HK-2 (cell line): ENCODE measurements at regions not wholly inside any gene's neighbourhood (a gene's known extent, or its start where the extent isn't known, plus 50 kb on each side); places are given as distances from the start of the nearest gene placed in this dataset.
"Not testable (repeated sequence)": the region's sequence is repeated elsewhere in the genome, so short reads cannot be mapped to it uniquely, and the experiment has no call there.

Source experiments
- DNase-seq: peaks from one replicate; pipeline ENCODE4 v3.0.0-alpha.2; 2018; ENCODE audit not compliant: unreplicated experiment

DNA sequence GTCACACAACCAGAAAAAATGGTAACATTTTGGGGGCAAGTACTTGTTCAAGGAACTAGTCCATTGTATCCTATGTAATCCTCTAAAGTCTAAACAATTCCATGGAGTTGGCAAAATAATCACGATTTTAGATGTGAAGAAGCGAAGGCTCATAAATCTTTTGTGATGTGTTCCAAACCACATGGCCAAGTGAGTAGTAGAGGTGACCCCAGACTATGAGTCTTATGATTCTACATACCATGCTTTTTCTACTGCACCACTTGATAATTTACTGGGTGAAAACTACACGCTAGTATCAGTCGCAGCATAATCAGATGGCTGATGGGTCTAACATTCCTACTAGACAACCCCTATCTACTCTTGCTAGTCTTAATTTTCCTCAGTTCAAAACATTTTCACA lies 371.4 kb downstream of the OSR1 start:
- DNase-seq, result no peak

DNA sequence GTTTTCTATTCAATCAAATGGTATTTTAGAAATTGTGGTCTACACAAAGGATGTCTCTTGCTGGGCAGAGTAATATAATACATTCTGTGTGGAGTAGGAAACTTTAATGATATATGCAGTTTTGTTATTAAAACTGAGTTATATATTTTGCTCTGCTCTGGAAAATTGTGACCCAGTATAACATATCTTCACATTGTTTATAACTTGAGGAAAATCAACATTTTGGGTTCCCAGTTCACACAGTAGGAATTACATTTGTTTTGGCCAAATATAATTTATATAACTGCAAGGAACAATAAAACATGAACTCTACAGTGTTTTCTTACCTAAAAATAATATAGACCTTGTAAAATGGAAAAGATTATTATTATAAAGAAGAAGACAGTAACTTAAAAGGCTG lies 372.4 kb downstream of the OSR1 start:
- no peak for DNase-seq

DNA sequence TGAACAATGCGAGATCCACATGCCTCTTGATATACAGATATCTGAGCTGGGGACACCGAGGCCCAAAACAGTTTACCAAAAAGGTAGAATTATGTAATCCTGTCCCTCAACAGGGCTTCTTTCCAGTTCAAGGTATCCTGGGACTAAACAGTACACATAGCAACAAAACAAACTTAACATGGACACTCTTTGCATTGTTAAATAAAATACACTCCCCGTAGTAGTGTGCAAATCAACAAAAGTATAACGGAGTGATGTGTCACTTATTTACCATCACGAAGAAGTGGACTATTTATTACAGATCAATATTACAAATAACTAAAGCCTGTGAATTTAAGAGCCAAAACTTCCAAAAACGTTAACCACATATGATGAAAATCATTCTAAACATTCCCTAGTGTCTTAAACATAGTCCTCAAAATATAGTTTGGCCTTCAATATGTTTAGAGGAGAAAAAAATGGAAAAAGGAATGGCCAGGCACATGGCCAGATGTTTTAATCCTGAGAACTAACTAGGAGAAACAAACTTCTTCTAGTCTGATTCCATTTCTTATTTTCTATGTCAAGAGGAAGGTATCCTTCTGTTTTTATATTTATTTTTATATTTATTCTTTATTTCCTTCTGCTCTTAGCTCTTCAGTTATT lies 377.5 kb downstream of the OSR1 start:
- DNase-seq, result no peak

DNA sequence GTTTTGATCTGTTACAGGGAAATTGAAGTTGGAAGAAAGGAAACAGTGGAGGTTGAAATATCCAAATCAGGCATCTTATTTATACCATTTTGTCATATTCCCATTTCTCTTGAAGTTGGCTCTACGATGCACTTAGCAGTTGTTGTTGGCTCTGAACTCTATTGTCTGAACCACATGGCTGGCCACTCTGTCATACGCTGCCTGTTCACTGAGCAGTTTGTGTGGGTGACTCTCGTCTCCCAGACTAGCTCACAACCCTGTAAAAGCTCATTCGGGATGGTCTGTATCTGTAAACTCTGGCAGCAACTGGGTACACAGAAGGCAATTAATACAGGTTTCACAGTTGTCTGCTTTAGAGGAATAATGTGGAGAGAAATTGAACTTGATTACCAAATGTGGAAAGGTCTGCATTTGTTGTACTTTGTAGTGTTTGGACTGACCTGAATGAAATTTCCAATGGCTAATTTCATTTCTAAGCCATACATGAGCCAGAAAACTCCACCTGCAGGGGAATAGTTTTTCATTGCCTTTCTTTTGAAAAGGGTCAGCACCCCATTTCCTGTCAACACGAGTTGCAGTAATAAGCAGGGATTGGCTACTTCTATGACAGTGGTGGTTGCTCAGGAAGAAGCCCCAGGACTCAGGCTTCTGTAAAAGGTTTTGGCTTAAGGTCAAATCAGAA lies 378.2 kb downstream of the OSR1 start:
- DNase-seq, result no peak

DNA sequence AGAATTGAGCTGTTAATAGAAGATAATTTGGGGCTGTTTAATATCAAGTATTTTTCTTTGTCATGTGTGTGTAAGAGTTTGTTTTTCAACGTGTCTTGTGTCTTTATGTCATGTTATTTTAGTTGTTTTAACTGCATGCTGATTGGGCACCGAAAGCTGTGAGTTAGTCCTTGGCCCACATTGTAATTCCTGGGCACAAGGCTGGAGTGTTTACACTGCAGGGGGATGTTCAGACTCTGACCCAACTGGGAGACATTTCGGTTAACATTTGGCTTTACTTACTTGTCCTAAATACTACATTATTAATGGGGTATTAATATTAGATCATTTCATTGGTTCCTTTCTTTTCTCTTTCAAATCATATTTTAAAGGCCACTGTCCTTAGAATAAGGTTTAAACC lies 381.0 kb downstream of the OSR1 start:
- DNase-seq, result no peak

DNA sequence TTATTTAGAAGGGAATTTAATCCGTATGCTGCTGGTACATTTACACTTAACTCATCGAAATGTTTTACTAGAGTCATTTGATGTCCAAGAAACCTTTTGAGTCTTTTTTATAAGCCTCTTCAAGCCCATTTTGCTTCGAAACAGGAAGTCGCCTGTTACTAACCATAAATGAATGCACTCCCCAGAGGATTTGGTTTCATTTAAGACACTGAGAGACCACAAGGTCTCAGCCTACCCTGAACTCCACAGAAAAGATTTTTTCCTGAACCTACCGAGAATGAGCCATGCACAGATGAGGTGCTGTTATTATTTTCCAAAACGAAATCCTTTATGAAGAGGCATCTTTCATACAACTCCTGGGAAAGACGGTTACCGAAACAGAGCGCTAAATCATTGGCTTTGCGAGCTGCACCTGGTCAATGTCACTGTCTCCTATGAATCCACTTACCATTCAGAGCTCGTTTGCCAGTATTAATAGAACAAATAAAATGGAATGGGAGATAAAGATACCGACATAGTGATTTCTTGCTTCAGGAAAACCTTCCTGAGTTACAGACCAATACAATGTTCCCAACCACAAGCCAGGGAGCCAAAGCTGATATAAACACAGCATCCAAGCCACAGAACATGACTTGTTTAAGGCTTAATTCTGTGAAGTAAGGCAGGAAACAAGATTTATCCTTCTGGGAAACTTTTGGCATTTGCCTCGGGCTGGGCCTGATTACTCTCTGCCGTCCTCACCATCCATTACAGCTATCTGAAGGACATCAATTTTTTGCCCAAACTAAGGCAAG lies 382.1 kb downstream of the OSR1 start:
- no peak for DNase-seq

DNA sequence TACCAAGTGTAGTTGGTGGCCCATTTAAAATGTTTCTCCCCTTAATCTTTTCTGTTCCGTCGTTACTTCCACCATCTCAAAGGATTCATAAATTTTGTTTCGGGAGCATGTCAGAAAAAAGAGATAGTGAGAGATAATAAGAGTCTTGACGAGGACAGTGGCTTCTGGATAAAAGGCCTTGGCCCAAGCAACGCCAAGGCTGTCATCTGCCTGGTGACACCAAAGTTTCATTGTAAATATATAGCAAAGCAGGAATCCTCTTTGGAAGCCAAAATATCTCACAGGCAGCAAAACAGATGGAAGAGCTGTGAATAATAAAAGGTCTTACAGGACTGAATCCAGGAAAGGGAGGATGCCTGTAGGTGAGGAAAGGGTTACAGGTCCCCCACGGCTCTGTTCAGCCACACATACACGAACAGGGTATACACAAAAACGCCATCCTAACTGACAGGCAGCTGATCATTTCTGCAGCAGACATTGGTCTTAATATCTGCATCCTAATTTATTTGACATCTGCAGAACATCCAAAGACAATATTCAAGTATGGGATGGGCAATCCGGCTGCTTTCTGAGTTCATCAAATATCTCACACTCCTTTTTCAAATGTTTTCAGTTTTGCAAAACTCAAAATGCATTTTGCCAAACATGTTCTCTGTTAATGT lies 382.8 kb downstream of the OSR1 start:
- DNase-seq, result no peak

DNA sequence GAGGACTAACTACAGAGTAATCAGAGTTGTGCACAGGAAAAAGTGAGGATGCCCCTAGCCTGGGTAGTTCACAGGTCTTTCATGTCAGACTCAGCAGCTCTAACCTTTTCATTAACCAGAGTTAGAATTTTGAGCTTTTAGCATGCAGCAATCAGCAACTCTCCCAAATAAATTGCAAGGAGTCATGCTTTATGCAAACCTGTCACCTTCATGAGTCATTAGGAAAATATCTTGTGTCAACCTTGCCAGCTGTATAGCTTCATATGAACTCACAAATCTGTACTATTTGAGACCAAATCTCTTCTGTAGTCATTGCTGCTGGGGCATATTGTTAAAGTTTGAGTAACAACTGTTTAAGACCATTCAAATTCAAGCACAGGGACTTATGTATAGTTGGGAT lies 382.3 kb upstream of the NT5C1B start:
- DNase-seq, result no peak

DNA sequence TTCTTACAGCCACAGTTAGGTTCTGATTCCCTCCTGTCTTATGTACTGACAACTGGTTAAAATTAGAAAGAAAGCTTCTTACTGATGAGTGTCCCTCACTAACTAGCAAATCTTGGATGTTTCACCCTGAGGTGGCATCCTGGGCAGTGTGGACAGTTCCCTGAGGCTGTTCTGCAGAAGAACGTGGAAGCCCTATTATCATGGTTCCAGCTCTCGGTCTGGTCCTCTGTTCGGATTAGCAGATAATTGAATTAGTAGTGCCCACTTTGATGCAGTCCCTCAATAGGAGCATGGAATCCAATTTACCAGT lies 381.7 kb upstream of the NT5C1B start:
- no peak for DNase-seq

DNA sequence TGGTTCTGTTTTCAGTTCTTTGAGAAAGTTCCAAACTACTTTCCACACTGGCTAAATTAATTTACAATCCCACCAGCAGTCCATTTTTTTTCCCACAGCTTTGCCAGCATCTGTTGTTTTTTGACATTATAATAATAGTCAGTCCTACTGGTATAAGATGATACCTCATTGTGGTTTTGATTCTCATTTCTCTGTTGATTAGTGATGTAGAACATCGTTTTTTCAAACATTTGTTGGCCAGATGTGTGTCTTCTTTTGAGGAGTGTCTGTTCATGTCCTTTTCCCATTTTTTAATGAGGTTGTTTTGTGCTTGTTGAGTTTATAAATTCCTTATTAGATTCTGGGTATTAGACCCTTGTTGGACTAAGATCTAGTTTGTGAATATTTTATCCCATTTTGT lies 376.8 kb upstream of the NT5C1B start:
- no peak for DNase-seq

DNA sequence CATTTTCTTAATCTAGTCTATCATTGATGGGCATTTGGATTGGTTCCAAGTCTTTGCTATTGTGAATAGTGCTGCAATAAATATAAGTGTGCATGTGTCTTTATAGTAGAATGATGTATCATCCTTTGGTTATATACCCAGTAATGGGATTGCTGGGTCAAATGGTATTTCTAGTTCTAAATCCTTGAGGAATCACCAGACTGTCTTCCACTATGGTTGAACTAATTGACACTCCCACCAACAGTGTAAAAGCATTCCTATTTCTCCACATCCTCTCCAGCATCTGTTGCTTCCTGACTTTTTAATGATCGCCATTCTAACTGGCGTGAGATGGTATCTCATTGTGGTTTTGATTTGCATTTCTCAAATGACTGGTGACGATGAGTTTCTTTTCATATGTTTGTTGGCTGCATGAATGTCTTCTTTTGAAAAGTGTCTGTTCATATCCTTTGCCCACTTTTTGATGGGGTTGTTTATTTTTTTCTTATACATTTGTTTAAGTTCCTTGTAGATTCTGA lies 374.4 kb upstream of the NT5C1B start:
- DNase-seq, result not testable (repeated sequence)

DNA sequence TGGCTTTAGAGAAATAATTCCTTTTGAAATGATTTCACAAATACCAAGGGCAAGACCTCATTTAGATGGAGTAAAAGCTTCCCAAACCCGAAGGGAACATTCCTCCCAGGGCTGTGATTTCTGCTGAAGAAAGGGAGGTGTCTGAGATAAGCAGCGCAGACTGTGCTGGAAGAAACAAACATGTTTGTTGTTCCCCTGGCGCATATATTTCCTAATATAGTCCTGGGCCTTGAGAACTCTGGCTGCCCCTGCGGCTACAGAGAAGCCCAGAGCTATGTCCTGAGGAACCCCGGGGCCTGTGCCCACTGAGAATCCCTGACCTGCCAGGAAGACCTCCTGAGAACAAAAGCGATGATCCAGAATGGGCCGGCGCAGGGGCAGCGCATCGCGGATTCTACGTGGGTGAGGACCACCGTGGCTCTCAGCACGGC lies 372.6 kb upstream of the NT5C1B start:
- DNase-seq, result no peak

DNA sequence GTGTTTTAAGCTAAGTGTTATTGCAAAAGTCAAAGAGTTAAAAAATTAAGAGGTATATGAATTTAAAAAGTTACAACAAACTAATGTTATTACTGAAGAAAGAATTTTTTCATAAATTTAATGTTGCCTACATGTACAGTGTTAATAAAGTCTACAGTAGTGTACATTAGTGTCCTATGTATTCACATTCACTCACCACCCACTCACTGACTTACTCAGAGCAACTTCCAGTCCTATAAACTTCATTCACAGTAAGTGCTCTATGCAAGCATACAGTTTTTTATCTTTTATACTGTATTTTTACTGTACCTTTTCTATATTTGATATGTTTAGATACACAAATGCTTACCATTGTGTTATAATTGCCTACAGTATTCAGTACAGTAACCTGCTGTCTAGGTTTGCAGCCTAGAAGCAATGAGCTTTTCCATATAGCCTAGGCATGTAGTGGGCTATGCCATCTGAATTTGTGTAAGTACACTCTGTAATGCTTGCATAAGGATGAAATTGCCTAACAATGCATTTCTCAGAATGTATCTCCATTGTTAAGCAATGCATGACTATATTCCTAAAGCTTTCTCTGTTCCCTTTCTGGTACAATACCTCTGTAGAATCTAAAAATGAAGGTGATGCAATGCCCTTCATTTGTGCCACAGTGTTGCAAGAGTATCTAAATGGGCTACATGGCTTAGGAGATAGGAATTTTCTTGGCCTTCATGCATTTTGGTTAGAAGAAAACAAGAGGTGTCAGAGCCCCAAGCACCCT lies 370.8 kb upstream of the NT5C1B start:
- no peak for DNase-seq

DNA sequence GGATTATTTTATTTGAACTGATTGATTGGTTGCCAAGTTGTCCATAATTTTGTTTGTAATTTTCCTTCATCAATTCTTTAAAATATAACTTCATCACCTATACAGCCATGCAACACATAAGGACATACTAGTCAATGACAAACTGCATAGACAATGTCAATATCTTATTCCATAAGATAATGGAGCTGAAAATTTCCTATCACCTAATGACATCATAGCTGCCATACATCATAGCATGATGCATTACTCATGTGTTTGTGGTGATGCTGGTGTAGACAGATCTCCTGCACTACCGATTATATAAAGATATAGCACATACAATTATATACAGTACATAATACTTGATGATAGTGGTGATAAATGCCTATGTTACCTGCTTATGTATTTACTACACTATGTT lies 369.8 kb upstream of the NT5C1B start:
- DNase-seq, result no peak

DNA sequence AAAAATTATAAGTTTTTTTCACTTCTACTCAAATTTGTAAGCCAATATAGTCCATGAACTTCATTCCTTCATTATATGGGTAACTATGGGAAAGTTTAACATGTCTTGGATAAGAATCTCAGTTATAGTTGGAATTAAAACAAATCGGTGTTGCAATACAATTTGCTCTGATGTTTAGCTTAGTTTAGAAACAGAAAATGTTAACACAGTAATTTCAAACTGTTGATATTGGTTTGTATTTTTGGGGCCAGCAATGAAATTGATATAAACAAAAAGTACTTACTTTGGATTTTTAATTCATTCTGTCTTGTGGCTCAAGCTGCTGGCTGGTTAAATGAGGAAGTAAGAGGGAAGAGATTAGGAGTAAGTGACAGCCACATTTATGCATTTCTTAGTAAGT lies 368.5 kb upstream of the NT5C1B start:
- no peak for DNase-seq

DNA sequence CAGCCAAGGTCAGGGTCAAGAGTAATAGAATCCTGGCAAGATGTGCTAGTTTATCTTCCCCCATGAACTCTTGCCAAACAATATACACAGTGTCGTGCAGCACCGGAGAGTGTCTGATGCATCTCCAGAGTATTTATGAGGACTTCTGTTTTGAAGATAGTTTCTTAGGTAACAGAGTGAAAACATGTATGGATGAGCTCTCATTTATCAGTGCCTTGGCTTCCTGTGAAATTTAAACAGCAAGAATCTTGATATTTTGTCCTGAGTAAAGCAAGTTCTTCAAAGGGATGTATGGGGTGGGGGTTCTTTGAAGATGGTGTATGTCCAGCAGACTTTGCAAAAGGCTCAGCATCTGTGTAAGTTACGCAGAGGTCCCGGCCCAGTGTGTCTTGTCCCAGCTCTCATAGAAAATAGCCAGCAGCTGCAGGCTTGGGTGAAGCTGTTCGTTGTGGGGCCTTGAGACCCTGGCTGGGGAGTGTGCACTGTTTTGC lies 361.0 kb upstream of the NT5C1B start:
- no peak for DNase-seq

DNA sequence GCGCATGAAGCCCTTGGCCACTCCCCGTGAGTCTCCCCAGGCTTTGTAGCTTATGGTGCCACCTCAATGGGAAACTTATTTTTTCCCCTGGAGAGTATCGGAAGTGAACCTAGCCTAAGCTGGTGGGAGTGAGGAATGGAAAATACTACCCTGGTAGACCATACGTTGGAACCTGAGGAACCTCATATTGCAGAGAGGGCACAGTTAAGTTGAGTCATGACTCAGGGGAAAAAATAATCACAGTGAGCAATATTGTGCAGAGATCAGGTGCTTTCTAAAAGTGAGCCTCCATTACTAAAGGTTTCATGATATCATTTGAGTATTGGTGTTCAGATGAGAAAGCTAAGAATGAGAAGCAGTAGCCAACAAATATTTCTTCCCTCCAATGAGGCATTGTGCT lies 360.5 kb upstream of the NT5C1B start:
- no peak for DNase-seq

DNA sequence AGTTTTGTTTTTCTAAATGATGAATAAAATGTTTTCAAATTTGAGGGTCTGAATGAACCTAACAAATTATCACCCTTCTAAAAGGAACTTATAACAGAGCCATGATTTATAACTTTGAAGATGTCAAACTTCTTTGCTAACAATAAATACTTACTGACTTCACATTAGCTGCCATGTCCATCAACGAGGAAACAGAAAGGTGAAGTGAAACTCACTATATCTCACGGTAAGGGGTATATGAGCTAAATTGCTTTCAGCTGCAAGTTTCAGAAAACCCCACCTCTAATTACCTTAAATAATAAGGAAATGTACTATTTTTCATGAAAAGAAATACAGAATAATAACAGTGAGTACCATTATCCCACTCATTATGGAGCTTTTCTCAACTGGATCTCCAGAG lies 350.8 kb upstream of the NT5C1B start:
- no peak for DNase-seq

DNA sequence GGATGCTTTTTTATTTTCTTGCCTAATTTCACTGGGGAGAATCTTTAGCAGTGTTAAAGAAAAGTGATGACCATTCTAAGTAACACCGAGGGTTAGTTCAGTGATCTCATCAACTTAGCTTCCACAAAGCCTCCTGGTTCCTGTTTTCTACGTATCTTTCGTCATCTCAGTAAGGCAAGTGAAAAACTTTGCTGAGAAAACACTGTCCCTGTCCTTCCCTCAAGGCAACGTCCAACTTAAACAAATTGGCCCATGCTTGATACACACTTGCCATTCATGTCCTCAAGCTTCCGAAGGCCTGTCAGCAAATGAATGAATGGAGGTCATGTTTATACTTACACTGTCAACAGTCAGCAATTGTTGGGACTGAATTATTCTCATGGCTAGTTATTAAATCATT lies 350.4 kb upstream of the NT5C1B start:
- DNase-seq, result not testable (repeated sequence)

DNA sequence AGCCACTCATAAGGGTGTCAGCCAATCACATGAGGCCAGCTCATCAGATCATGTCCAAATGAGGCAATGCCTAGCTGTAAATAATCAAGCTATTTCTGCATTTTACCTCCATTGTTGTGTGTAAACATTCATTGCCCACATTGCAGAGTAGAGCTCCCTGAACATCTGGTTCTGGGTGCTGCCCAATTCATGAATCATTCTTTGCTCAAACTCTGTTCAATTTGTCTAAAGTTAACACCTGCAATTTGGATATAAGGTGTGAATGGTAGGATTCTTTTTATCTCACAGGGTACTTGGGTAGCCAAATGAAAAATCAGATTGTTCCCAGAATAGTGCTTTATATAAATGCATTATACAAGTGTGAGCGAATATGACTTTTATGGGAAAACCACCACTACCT lies 345.5 kb upstream of the NT5C1B start:
- no peak for DNase-seq

DNA sequence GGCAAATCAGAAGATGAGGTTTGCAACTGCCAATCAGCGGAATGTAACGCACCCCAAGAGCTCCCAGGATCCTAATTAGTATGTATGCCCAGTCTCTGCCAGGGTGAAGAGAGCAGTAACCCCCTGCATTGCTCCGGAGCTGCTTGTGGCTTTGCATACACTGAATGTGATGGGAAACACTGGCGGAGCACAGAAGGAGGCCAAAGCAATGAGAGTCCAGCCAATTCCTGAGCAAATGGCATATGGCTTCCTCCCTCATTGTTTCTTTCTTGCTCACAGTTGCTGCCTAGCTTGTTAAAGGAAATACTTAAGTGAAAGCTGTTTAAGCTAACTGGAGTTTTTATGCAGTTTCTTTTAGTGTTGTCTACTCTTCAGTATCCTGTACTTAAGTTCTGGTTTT lies 343.5 kb upstream of the NT5C1B start:
- no peak for DNase-seq

DNA sequence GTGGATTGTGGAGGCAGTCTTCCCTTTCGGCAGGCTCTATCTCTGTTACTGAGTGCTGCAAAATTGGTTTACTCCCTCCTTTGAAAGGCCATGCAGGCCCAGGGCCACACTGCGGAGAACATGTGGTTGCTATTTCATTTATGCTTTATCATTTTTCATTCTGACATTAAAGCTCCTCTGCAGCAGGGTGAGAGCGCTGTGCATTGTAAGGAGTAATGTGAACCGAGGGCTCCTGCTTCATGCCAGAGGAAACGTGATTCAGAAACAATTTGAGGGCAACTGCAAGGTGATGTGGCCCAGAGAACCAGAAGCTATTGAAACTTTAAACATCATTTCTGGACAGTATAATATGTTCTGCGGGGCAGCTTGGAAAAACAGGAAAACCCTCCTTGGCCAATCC lies 341.6 kb upstream of the NT5C1B start:
- DNase-seq, result no peak
